B cell (primary cell): ENCODE measurements at regions not wholly inside any gene's neighbourhood (a gene's known extent, or its start where the extent isn't known, plus 50 kb on each side); places are given as distances from the start of the nearest gene placed in this dataset.

ENCODE experiments used
- ATAC-seq: fragments of 200-7000 bp; cut with Tn5 transposase; one replicate; pipeline ENCODE4 v1.10.0; 2021; ENCODE audit warnings: low read depth, mild to moderate bottlenecking, moderate number of reproducible peaks, moderate library complexity
- CTCF ChIA-PET: fragments of 350-600 bp; sonication (Branson Sonifier 250); formaldehyde crosslinking; loops from one replicate; lab custom pipeline; 2021; ENCODE audit warnings: antibody characterized with exemption, inconsistent platforms; lab: Charles Lee
- POLR2A ChIA-PET: fragments of 350-600 bp; sonication (Branson Sonifier 250); formaldehyde crosslinking; loops from one replicate; lab custom pipeline; 2021; ENCODE audit warnings: antibody characterized with exemption; lab: Charles Lee
- DNase-seq: peaks from one replicate; pipeline ENCODE4 v3.0.0; 2013
- H2AFZ ChIP-seq: 2 replicates; pipeline ENCODE4 v1.6.1; 2012; ENCODE audit warnings: mild to moderate bottlenecking, low read depth, low read length; ENCODE audit not compliant: insufficient read depth, poor library complexity, severe bottlenecking
- H3K27ac ChIP-seq, 2 donors: 1 replicate in 1 of 2; 2 replicates in 1 of 2; pipeline ENCODE4 v1.5.1; 2012 to 2013; ENCODE audit warnings: low read length in 2 of 2, mild to moderate bottlenecking in 2 of 2, moderate library complexity in 1 of 2
- H3K27me3 ChIP-seq, 4 experiments: fragments of 200-600 bp in 1 of 4; sonication (generic) in 1 of 4; replicated peaks in 1 of 4; 1 replicate in 2 of 4; 2 replicates in 2 of 4; pipeline versions ENCODE4 v1.6.1 to v1.7.0; 2013 to 2016; ENCODE audit warnings: low read length in 3 of 4, mild to moderate bottlenecking in 2 of 4, mixed read lengths in 1 of 4, moderate library complexity in 1 of 4; ENCODE audit not compliant: insufficient read depth in 4 of 4, control insufficient read depth in 3 of 4; ENCODE audit errors: control extremely low read depth in 1 of 4
- H3K36me3 ChIP-seq, 2 experiments: replicated peaks in 1 of 2; 1 replicate in 1 of 2; 2 replicates in 1 of 2; pipeline versions ENCODE4 v1.6.1 to v1.7.1; 2013; ENCODE audit warnings: low read length in 1 of 2; ENCODE audit not compliant: insufficient read depth in 2 of 2, control insufficient read depth in 1 of 2; ENCODE audit errors: control extremely low read depth in 1 of 2, extremely low read depth in 1 of 2
- H3K4me1 ChIP-seq, 2 donors: fragments of 200-600 bp in 1 of 2; sonication (generic) in 1 of 2; 1 replicate in 1 of 2; 2 replicates in 1 of 2; pipeline versions ENCODE4 v1.5.1 to v1.6.1; 2013 to 2017; ENCODE audit warnings: low read length in 2 of 2; ENCODE audit not compliant: control insufficient read depth in 2 of 2, insufficient read depth in 2 of 2
- H3K4me2 ChIP-seq: replicated peaks from 2 replicates; pipeline ENCODE3; 2012; ENCODE audit warnings: mild to moderate bottlenecking, low read depth, low read length; ENCODE audit not compliant: poor library complexity, severe bottlenecking
- H3K4me3 ChIP-seq, 5 experiments: fragments of 200-600 bp in 1 of 5; sonication (generic) in 1 of 5; 1 replicate in 3 of 5; 2 replicates in 2 of 5; pipeline versions ENCODE4 v1.5.1 to v1.7.0; 2011 to 2016; ENCODE audit warnings: low read length in 4 of 5, mild to moderate bottlenecking in 4 of 5, low read depth in 2 of 5, control low read depth in 1 of 5, moderate library complexity in 1 of 5; ENCODE audit not compliant: insufficient read depth in 1 of 5; ENCODE audit errors: control extremely low read depth in 1 of 5, extremely low read depth in 1 of 5
- H3K79me2 ChIP-seq: fragments of 200-600 bp; sonication (generic); one replicate; pipeline ENCODE4 v1.6.0; 2016; ENCODE audit warnings: low read length; ENCODE audit not compliant: control insufficient read depth, insufficient read depth
- H3K9ac ChIP-seq: fragments of 200-600 bp; sonication (generic); 2 replicates; pipeline ENCODE4 v1.6.1; 2017; ENCODE audit warnings: mild to moderate bottlenecking, low read length, moderate library complexity
- H3K9me3 ChIP-seq, 3 donors: one replicate each; pipeline versions ENCODE4 v1.6.1 to v1.7.1; 2013; ENCODE audit warnings: low read length in 2 of 3; ENCODE audit not compliant: control insufficient read depth in 2 of 3, insufficient read depth in 1 of 3; ENCODE audit errors: control extremely low read depth in 1 of 3
- H4K20me1 ChIP-seq: 2 replicates; pipeline ENCODE4 v1.6.0; 2012; ENCODE audit warnings: mild to moderate bottlenecking, low read length; ENCODE audit not compliant: insufficient read depth, control insufficient read depth, poor library complexity, severe bottlenecking
- H3K27ac Mint-ChIP-seq: one replicate; pipeline ENCODE4 v1.8.0; 2021; ENCODE audit warnings: mixed read lengths
- H3K27me3 Mint-ChIP-seq: one replicate; pipeline ENCODE4 v1.8.0; 2021; ENCODE audit warnings: mixed read lengths
- H3K4me1 Mint-ChIP-seq: one replicate; pipeline ENCODE4 v1.8.0; 2021; ENCODE audit warnings: mixed read lengths
- H3K4me3 Mint-ChIP-seq: one replicate; pipeline ENCODE4 v1.8.0; 2021; ENCODE audit warnings: mixed read lengths
- H3K9me3 Mint-ChIP-seq: one replicate; pipeline ENCODE4 v1.8.0; 2022; ENCODE audit warnings: mixed read lengths; ENCODE audit not compliant: insufficient read depth
- CTCF ChIP-seq: fragments of 200-600 bp; IDR thresholded peaks from one replicate; pipeline ENCODE4 v1.8.0; 2022; ENCODE audit warnings: antibody characterized with exemption, mild to moderate bottlenecking
- EZH2 ChIP-seq: IDR thresholded peaks from 2 replicates; pipeline ENCODE4 v1.6.1; 2012; ENCODE audit warnings: borderline replicate concordance, low read depth, mild to moderate bottlenecking, moderate library complexity, low read length; ENCODE audit not compliant: insufficient read depth, poor library complexity, severe bottlenecking
- WGBS: methylation state at CpG from one replicate; pipeline ENCODE4 v1.1.5; 2013; ENCODE audit warnings: missing lambda C conversion rate; ENCODE audit not compliant: insufficient coverage; 5-methylcytosine and 5-hydroxymethylcytosine counted together
- intact Hi-C: fragments of 100-400 bp; cut with micrococcal nuclease; formaldehyde crosslinking; loops from one replicate; pipeline ENCODE4 v1.10.0; 2022

GRCh38 chr14:71722885-71723284 lies 209.3 kb upstream of the RGS6 start:
- WGBS = 98% methylated on average over 6 of the region's 6 CpGs
- ATAC-seq = no peak
- peaks cover 1% of the 10 kb centered on the region for H3K4me1 Mint-ChIP-seq
- peaks cover 16% of the 10 kb centered on the region for H4K20me1 ChIP-seq
- ChIA-PET POLR2A (no interaction called here), CTCF (no interaction called here)
- H3K9me3 ChIP-seq = no peaks in the 10 kb centered on the region
- intact Hi-C loops = no loop called here
- no peaks in the 10 kb centered on the region for H3K79me2 ChIP-seq
- TF ChIP-seq CTCF (no peak), EZH2 (no peak)
- H3K4me1 ChIP-seq = no peaks in the 10 kb centered on the region
- H3K27me3 ChIP-seq = no peaks in the 10 kb centered on the region
- H3K4me3 Mint-ChIP-seq = no peak overlapping the region
- H3K27ac ChIP-seq = no peak overlapping the region
- peaks cover 0 to 81% of the 10 kb centered on the region in 2 experiments for H3K36me3 ChIP-seq
- H3K27me3 Mint-ChIP-seq = no peaks in the 10 kb centered on the region
- H2AFZ ChIP-seq = no peak overlapping the region
- no peak overlapping the region for H3K9ac ChIP-seq
- H3K4me3 ChIP-seq = no peak overlapping the region
- no peak overlapping the region for H3K4me2 ChIP-seq
- H3K9me3 Mint-ChIP-seq = no peaks in the 10 kb centered on the region
- H3K27ac Mint-ChIP-seq = no peak overlapping the region
- DNase-seq = no peak

GRCh38 chr14:71725922-71726579 lies 206.2 kb upstream of the RGS6 start:
- H3K27ac Mint-ChIP-seq = no peak overlapping the region

More at GRCh38 chr14:71725922-71726579, 206.2 kb upstream of the RGS6 start:
- no peak for TF ChIP-seq EZH2
- TF ChIP-seq CTCF = no peak
- peaks cover 0 to 86% of the 10 kb centered on the region in 2 experiments for H3K36me3 ChIP-seq
- H3K4me1 Mint-ChIP-seq = no peaks in the 10 kb centered on the region
- no peak overlapping the region for H3K27ac ChIP-seq
- no peak for ATAC-seq
- ChIA-PET POLR2A (no interaction called here), CTCF (interaction anchor here (1.4 kb wide), 1 partner anchor 621 kb away, joined by 3 read pairs; no protein-coding TSS in a partner anchor)
- no peaks in the 10 kb centered on the region for H3K27me3 ChIP-seq
- no peak overlapping the region for H3K4me3 ChIP-seq
- WGBS = 93% methylated on average over 2 of the region's 7 CpGs
- H3K79me2 ChIP-seq = no peaks in the 10 kb centered on the region
- H3K9me3 Mint-ChIP-seq = no peaks in the 10 kb centered on the region
- H3K4me3 Mint-ChIP-seq = no peak overlapping the region
- peaks cover 13% of the 10 kb centered on the region for H4K20me1 ChIP-seq
- no peak overlapping the region for H3K4me2 ChIP-seq
- H3K27me3 Mint-ChIP-seq = no peaks in the 10 kb centered on the region
- intact Hi-C loops = no loop called here
- H3K4me1 ChIP-seq = no peaks in the 10 kb centered on the region
- no peak overlapping the region for H3K9ac ChIP-seq
- H3K9me3 ChIP-seq = no peaks in the 10 kb centered on the region
- DNase-seq = no peak
- H2AFZ ChIP-seq = no peak overlapping the region
